A549 (cell line): ENCODE measurements at regions not wholly inside any gene's neighbourhood (a gene's known extent, or its start where the extent isn't known, plus 50 kb on each side); places are given as distances from the start of the nearest gene placed in this dataset.
A peak's percentile ranks its signal among the peaks of the same experiment; 100 is the strongest.

Experiments
- ATAC-seq, 2 experiments: fragments of 200-7000 bp in 1 of 2; fragments of >200 bp in 1 of 2; cut with Nextera tagmentation in 1 of 2; cut with Tn5 transposase in 1 of 2; 3 replicates each; pipeline versions ENCODE4 v1.8.0 to v1.9.1; 2018 to 2020; ENCODE audit warnings: mild to moderate bottlenecking in 1 of 2, moderate library complexity in 1 of 2
- CTCF ChIA-PET: fragments of 300-600 bp; sonication (Branson Sonifier 250); formaldehyde crosslinking; extraction: SDS; loops from one replicate; lab custom pipeline; 2021; ENCODE audit warnings: antibody characterized with exemption, inconsistent platforms; lab: Yijun Ruan, JAX
- POLR2A ChIA-PET: fragments of 350-600 bp; formaldehyde crosslinking; extraction: SDS; loops from one replicate; lab custom pipeline; 2021; ENCODE audit warnings: antibody characterized with exemption, inconsistent platforms; lab: Yijun Ruan, JAX
- DNase-seq, 2 experiments: peaks; one replicate each; pipeline versions ENCODE4 v3.0.0 to v3.0.0-alpha.2; 2011 to 2016; ENCODE audit warnings: low read depth in 1 of 2, low spot score in 1 of 2
- FAIRE-seq: peaks from 2 replicates; lab custom pipeline; 2011; peaks lifted over from hg19 to GRCh38; lab: Jason Lieb, UNC
- H3K27ac ChIP-seq, 2 experiments: fragments of >200 bp; sonication (Bioruptor Twin); formaldehyde crosslinking; 3 replicates each; pipeline ENCODE4 v1.5.1; 2016 to 2017
- H3K4me1 ChIP-seq: fragments of >200 bp; sonication (Bioruptor Twin); formaldehyde crosslinking; 3 replicates; pipeline ENCODE4 v1.6.1; 2016
- H3K4me2 ChIP-seq: fragments of >200 bp; sonication (Bioruptor Twin); formaldehyde crosslinking; 3 replicates; pipeline ENCODE4 v1.6.1; 2016
- H3K4me3 ChIP-seq: fragments of >200 bp; sonication (Bioruptor Twin); formaldehyde crosslinking; 3 replicates; pipeline ENCODE4 v1.5.1; 2016
- H3K9me3 ChIP-seq: fragments of >200 bp; sonication (Bioruptor Twin); formaldehyde crosslinking; 3 replicates; pipeline ENCODE4 v1.6.1; 2016
- CBX2 ChIP-seq: fragments of 200-600 bp; sonication (generic); IDR thresholded peaks from 2 replicates; pipeline ENCODE4 v1.6.1; 2016; ENCODE audit warnings: low read depth, mild to moderate bottlenecking, borderline replicate concordance
- CBX8 ChIP-seq: fragments of 200-600 bp; sonication (generic); IDR thresholded peaks from 2 replicates; pipeline ENCODE4 v1.6.1; 2016
- EHF ChIP-seq: fragments of 250-450 bp; sonication (Bioruptor Pico); IDR thresholded peaks from 2 replicates; pipeline ENCODE4 v1.5.0; 2020; ENCODE audit warnings: mild to moderate bottlenecking
- ESRRA ChIP-seq: fragments of 150-350 bp; IDR thresholded peaks from 2 replicates; pipeline ENCODE4 v1.6.1; 2014; ENCODE audit warnings: mild to moderate bottlenecking, low read length, borderline replicate concordance
- FOSB ChIP-seq: fragments of 250-450 bp; sonication (Bioruptor Pico); IDR thresholded peaks from 2 replicates; pipeline ENCODE4 v1.5.0; 2020; ENCODE audit warnings: mild to moderate bottlenecking, moderate library complexity
- FOSL2 ChIP-seq, 2 experiments: fragments of 450-650 bp in 1 of 2; fragments of >200 bp in 1 of 2; sonication (Bioruptor Twin) in 1 of 2; formaldehyde crosslinking; IDR thresholded peaks; 2 replicates each; pipeline versions ENCODE4 v1.5.0 to v1.6.1; 2016 to 2020; ENCODE audit warnings: mild to moderate bottlenecking in 1 of 2, moderate library complexity in 1 of 2
- GATA3 ChIP-seq: IDR thresholded peaks from 2 replicates; pipeline ENCODE4 v1.6.1; 2012; ENCODE audit warnings: borderline replicate concordance
- HDAC2 ChIP-seq: fragments of 200-600 bp; sonication (generic); IDR thresholded peaks from 2 replicates; pipeline ENCODE4 v1.6.1; 2016
- HEYL ChIP-seq: fragments of 250-450 bp; sonication (Bioruptor Pico); IDR thresholded peaks from 2 replicates; pipeline ENCODE4 v1.8.0; 2021; ENCODE audit warnings: mild to moderate bottlenecking, moderate library complexity
- JUNB ChIP-seq: fragments of >200 bp; sonication (Bioruptor Twin); formaldehyde crosslinking; IDR thresholded peaks from 2 replicates; pipeline ENCODE4 v1.6.1; 2016
- KDM5A ChIP-seq: fragments of 200-600 bp; sonication (generic); IDR thresholded peaks from 2 replicates; pipeline ENCODE4 v1.6.1; 2016; ENCODE audit warnings: antibody characterized with exemption, mild to moderate bottlenecking
- MAFK ChIP-seq: fragments of 450-650 bp; IDR thresholded peaks from 2 replicates; pipeline ENCODE4 v1.6.1; 2014; ENCODE audit not compliant: partially characterized antibody
- NPAS2 ChIP-seq: fragments of 250-450 bp; sonication (Bioruptor Pico); IDR thresholded peaks from 2 replicates; pipeline ENCODE4 v1.8.0; 2022; ENCODE audit warnings: mild to moderate bottlenecking, moderate library complexity, borderline replicate concordance
- SMC3 ChIP-seq: fragments of >200 bp; sonication (Bioruptor Twin); formaldehyde crosslinking; IDR thresholded peaks from 3 replicates; pipeline ENCODE4 v1.6.1; 2018; ENCODE audit warnings: inconsistent platforms
- SREBF2 ChIP-seq: fragments of 450-650 bp; IDR thresholded peaks from 2 replicates; pipeline ENCODE4 v1.6.1; 2014; ENCODE audit warnings: mild to moderate bottlenecking, moderate library complexity
- ZSCAN20 ChIP-seq: fragments of 250-450 bp; sonication (Bioruptor Pico); IDR thresholded peaks from 2 replicates; pipeline ENCODE4 v1.8.0; 2022; ENCODE audit warnings: mild to moderate bottlenecking, moderate library complexity
- WGBS: methylation state at CpG from one replicate; pipeline ENCODE4 v1.1.6; 2017; ENCODE audit errors: missing lambda C conversion rate; 5-methylcytosine and 5-hydroxymethylcytosine counted together
- TF ChIP-seq, protein P1 (sequence below): fragments of >200 bp; sonication (Bioruptor Twin); formaldehyde crosslinking; IDR thresholded peaks from 2 replicates; pipeline ENCODE4 v1.6.1; 2016
- TF ChIP-seq, protein P2 (sequence below): IDR thresholded peaks from 2 replicates; pipeline ENCODE4 v1.6.1; 2012
- TF ChIP-seq, protein P3 (sequence below): fragments of >200 bp; sonication (Bioruptor Twin); formaldehyde crosslinking; IDR thresholded peaks from 3 replicates; pipeline ENCODE4 v1.6.1; 2016
- TF ChIP-seq, protein P4 (sequence below): IDR thresholded peaks from 2 replicates; pipeline ENCODE4 v1.6.1; 2012; ENCODE audit warnings: low read depth, borderline replicate concordance
- TF ChIP-seq, protein P5 (sequence below): fragments of 450-650 bp; IDR thresholded peaks from 2 replicates; pipeline ENCODE4 v1.6.1; 2014; ENCODE audit warnings: antibody characterized with exemption
- TF ChIP-seq, protein P6 (sequence below): fragments of 250-450 bp; sonication (Bioruptor Pico); IDR thresholded peaks from 2 replicates; pipeline ENCODE4 v1.5.0; 2021; ENCODE audit warnings: mild to moderate bottlenecking, moderate library complexity, borderline replicate concordance
- TF ChIP-seq, protein P7 (sequence below): fragments of 250-450 bp; sonication (Bioruptor Pico); IDR thresholded peaks from 2 replicates; pipeline ENCODE4 v1.5.0; 2020; ENCODE audit warnings: low read depth, mild to moderate bottlenecking, moderate library complexity

DNA sequence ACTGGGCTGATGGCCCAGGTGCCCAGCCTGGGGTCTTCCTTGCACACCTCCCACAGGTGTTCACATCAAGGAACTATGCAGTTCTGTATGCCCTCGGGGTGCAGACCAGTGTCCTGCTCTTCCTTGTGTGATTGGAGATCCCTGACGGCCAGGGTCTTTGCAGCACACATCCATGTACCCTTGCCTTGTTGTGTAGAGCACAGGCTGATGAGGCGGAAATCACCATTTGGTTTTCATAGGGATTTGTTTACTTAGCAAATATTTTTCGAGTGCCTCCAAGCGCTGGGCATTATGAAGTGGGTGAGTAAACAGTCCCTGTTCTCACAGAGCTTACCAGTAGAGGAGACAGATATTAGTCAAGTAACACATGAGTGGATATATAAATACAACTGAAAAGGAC is 209.3 kb upstream of the UMPS start:
- 6% methylated on average over 5 of the region's 5 CpGs for WGBS
- CTCF ChIA-PET: interaction anchor here (1.8 kb wide), 1 partner anchor 38 kb away, joined by 5 read pairs; no protein-coding TSS in a partner anchor
- no peak for FAIRE-seq
- POLR2A ChIA-PET: no interaction called here
- 0 out of 3 replicates have a peak, but pooled peaks cover 2% of the 10 kb centered on the region for H3K9me3 ChIP-seq
- DNase-seq: peak in 1 of 2 experiments; percentile 30
- ATAC-seq: peak; percentile 59 to 81; a peak in 4 of 6 replicates
- TF ChIP-seq GATA3 (no peak), FOSB (no peak), MAFK (peak; percentile 36)
- TF ChIP-seq, protein P1, sequence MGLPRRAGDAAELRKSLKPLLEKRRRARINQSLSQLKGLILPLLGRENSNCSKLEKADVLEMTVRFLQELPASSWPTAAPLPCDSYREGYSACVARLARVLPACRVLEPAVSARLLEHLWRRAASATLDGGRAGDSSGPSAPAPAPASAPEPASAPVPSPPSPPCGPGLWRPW: no peak
- no peak overlapping the region for H3K4me3 ChIP-seq
- H3K27ac ChIP-seq: no peak overlapping the region
- peak overlapping the region; percentile 25 for H3K4me2 ChIP-seq
- H3K4me1 ChIP-seq: peaks cover 9% of the 10 kb centered on the region; the same call in 1 of the 3 replicates

DNA sequence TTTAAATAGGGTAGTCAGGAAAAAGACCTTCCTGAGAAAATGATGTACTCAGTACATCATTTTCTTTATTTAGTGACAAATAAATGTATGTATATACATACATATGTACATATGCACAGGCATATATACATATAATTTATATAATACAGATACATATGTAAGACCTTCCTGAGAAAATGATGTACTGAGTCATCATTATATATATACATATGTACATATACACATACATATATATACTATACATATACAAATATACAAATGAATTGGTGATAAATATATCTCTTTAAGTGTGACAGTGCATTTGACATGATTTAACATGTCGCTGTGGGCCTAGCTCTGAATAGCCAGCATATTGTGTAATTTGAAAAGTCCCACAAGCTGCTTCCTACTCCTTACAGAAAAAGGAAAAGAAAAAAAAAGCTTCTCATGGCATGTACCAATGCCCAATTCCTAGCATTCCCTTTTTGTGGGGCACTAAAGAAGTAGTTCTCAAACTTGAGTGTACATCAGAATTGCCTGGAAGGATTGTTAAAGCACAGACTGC is 208.1 kb upstream of the UMPS start:
- H3K9me3 ChIP-seq: 0 out of 3 replicates have a peak, but pooled peaks cover 4% of the 10 kb centered on the region
- FAIRE-seq (no peak), ATAC-seq (no peak), DNase-seq (no peak)
- no peak overlapping the region for H3K4me3 ChIP-seq
- ChIA-PET CTCF (interaction anchor here (0.6 to 3.3 kb wide), 5 partner anchors 20 to 617 kb away, joined by 3 to 15 read pairs (median 5); no protein-coding TSS in a partner anchor), POLR2A (no interaction called here)
- H3K4me1 ChIP-seq: peaks cover 9% of the 10 kb centered on the region; the same call in 1 of the 3 replicates
- H3K4me2 ChIP-seq: no peak overlapping the region
- no peak overlapping the region for H3K27ac ChIP-seq
- TF ChIP-seq CBX2 (no peak), SMC3 (no peak), NPAS2 (no peak), HEYL (CRISPR knock-in tag) (no peak), EHF (CRISPR knock-in tag) (no peak), SREBF2 (no peak), HDAC2 (no peak), ESRRA (no peak), KDM5A (no peak), ZSCAN20 (CRISPR knock-in tag) (no peak), CBX8 (no peak), JUNB (no peak), FOSL2 (IDR thresholded peaks at IDR 0.05) (no peak), FOSL2 (CRISPR knock-in tag; IDR thresholded peaks at IDR 0.05) (no peak)
- TF ChIP-seq, protein P2, sequence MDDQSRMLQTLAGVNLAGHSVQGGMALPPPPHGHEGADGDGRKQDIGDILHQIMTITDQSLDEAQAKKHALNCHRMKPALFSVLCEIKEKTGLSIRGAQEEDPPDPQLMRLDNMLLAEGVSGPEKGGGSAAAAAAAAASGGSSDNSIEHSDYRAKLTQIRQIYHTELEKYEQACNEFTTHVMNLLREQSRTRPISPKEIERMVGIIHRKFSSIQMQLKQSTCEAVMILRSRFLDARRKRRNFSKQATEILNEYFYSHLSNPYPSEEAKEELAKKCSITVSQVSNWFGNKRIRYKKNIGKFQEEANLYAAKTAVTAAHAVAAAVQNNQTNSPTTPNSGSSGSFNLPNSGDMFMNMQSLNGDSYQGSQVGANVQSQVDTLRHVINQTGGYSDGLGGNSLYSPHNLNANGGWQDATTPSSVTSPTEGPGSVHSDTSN: no peak
- TF ChIP-seq, protein P3, sequence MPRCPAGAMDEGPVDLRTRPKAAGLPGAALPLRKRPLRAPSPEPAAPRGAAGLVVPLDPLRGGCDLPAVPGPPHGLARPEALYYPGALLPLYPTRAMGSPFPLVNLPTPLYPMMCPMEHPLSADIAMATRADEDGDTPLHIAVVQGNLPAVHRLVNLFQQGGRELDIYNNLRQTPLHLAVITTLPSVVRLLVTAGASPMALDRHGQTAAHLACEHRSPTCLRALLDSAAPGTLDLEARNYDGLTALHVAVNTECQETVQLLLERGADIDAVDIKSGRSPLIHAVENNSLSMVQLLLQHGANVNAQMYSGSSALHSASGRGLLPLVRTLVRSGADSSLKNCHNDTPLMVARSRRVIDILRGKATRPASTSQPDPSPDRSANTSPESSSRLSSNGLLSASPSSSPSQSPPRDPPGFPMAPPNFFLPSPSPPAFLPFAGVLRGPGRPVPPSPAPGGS: no peak
- TF ChIP-seq, protein P4, sequence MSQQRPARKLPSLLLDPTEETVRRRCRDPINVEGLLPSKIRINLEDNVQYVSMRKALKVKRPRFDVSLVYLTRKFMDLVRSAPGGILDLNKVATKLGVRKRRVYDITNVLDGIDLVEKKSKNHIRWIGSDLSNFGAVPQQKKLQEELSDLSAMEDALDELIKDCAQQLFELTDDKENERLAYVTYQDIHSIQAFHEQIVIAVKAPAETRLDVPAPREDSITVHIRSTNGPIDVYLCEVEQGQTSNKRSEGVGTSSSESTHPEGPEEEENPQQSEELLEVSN: no peak
- TF ChIP-seq, protein P5, sequence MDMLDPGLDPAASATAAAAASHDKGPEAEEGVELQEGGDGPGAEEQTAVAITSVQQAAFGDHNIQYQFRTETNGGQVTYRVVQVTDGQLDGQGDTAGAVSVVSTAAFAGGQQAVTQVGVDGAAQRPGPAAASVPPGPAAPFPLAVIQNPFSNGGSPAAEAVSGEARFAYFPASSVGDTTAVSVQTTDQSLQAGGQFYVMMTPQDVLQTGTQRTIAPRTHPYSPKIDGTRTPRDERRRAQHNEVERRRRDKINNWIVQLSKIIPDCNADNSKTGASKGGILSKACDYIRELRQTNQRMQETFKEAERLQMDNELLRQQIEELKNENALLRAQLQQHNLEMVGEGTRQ: no peak
- TF ChIP-seq, protein P6, sequence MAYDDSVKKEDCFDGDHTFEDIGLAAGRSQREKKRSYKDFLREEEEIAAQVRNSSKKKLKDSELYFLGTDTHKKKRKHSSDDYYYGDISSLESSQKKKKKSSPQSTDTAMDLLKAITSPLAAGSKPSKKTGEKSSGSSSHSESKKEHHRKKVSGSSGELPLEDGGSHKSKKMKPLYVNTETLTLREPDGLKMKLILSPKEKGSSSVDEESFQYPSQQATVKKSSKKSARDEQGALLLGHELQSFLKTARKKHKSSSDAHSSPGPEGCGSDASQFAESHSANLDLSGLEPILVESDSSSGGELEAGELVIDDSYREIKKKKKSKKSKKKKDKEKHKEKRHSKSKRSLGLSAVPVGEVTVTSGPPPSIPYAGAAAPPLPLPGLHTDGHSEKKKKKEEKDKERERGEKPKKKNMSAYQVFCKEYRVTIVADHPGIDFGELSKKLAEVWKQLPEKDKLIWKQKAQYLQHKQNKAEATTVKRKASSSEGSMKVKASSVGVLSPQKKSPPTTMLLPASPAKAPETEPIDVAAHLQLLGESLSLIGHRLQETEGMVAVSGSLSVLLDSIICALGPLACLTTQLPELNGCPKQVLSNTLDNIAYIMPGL (CRISPR knock-in tag): no peak
- TF ChIP-seq, protein P7, sequence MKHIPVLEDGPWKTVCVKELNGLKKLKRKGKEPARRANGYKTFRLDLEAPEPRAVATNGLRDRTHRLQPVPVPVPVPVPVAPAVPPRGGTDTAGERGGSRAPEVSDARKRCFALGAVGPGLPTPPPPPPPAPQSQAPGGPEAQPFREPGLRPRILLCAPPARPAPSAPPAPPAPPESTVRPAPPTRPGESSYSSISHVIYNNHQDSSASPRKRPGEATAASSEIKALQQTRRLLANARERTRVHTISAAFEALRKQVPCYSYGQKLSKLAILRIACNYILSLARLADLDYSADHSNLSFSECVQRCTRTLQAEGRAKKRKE: no peak
- 73% methylated on average over 1 of the region's 1 CpG for WGBS
